ENCODE measurements at regions not wholly inside any gene's neighbourhood (a gene's known extent, or its start where the extent isn't known, plus 50 kb on each side); places are given as distances from the start of the nearest gene placed in this dataset.

DNA sequence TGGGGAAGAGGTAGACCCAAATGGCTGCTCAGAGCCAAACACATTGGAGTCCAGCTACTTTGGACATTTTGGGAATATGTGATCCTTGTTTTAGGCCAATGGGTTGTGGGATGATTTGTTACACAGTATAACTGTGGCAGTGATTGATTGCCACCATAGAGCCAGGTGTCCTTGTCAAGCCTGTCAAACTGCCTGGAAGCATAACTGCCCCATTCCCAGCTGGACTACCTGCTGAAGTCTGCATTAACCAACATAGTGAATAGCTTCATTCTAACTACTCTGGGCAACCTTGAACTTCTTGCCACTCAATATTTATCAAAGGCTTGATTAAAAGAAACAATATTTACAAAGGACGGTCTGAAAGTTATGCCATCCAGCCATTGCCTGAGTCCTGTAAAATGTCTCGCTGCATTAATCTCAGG, 164.7 kb downstream of the LINC00237 start (continued):
- TF ChIP-seq, protein P1, sequence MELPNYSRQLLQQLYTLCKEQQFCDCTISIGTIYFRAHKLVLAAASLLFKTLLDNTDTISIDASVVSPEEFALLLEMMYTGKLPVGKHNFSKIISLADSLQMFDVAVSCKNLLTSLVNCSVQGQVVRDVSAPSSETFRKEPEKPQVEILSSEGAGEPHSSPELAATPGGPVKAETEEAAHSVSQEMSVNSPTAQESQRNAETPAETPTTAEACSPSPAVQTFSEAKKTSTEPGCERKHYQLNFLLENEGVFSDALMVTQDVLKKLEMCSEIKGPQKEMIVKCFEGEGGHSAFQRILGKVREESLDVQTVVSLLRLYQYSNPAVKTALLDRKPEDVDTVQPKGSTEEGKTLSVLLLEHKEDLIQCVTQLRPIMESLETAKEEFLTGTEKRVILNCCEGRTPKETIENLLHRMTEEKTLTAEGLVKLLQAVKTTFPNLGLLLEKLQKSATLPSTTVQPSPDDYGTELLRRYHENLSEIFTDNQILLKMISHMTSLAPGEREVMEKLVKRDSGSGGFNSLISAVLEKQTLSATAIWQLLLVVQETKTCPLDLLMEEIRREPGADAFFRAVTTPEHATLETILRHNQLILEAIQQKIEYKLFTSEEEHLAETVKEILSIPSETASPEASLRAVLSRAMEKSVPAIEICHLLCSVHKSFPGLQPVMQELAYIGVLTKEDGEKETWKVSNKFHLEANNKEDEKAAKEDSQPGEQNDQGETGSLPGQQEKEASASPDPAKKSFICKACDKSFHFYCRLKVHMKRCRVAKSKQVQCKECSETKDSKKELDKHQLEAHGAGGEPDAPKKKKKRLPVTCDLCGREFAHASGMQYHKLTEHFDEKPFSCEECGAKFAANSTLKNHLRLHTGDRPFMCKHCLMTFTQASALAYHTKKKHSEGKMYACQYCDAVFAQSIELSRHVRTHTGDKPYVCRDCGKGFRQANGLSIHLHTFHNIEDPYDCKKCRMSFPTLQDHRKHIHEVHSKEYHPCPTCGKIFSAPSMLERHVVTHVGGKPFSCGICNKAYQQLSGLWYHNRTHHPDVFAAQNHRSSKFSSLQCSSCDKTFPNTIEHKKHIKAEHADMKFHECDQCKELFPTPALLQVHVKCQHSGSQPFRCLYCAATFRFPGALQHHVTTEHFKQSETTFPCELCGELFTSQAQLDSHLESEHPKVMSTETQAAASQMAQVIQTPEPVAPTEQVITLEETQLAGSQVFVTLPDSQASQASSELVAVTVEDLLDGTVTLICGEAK (IDR thresholded peaks at IDR 0.05): no peak
- TF ChIP-seq, protein P1 (CRISPR knock-in tag; IDR thresholded peaks at IDR 0.05): no peak
- TF ChIP-seq ZNF124 (CRISPR knock-in tag; IDR thresholded peaks at IDR 0.05) (peak; percentile 54; the same call in 1 of the 2 replicates), BCL6 (CRISPR knock-in tag; IDR thresholded peaks at IDR 0.05) (peak; percentile 93), GATAD2A (CRISPR knock-in tag; IDR thresholded peaks at IDR 0.05) (peak; percentile 84), ZNF496 (CRISPR knock-in tag; IDR thresholded peaks at IDR 0.05; ENCODE audit: insufficient replicate concordance) (no peak), HDAC1 (CRISPR knock-in tag; IDR thresholded peaks at IDR 0.05) (0 out of 2 replicates have a peak, but pooled peaks have one; percentile 45), NR2C2 (CRISPR knock-in tag; IDR thresholded peaks at IDR 0.05; ENCODE audit: borderline replicate concordance) (no peak), CREB1 (IDR thresholded peaks at IDR 0.05) (no peak), CREB1 (CRISPR knock-in tag; IDR thresholded peaks at IDR 0.05) (peak; percentile 41; the same call in 1 of the 2 replicates), TBX3 (IDR thresholded peaks at IDR 0.05; ENCODE audit: borderline replicate concordance) (peak; percentile 61; the same call in 1 of the 2 replicates)
- TF ChIP-seq, protein P2, sequence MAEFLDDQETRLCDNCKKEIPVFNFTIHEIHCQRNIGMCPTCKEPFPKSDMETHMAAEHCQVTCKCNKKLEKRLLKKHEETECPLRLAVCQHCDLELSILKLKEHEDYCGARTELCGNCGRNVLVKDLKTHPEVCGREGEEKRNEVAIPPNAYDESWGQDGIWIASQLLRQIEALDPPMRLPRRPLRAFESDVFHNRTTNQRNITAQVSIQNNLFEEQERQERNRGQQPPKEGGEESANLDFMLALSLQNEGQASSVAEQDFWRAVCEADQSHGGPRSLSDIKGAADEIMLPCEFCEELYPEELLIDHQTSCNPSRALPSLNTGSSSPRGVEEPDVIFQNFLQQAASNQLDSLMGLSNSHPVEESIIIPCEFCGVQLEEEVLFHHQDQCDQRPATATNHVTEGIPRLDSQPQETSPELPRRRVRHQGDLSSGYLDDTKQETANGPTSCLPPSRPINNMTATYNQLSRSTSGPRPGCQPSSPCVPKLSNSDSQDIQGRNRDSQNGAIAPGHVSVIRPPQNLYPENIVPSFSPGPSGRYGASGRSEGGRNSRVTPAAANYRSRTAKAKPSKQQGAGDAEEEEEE (CRISPR knock-in tag; IDR thresholded peaks at IDR 0.05; ENCODE audit: borderline replicate concordance): no peak
- TF ChIP-seq, protein P3, sequence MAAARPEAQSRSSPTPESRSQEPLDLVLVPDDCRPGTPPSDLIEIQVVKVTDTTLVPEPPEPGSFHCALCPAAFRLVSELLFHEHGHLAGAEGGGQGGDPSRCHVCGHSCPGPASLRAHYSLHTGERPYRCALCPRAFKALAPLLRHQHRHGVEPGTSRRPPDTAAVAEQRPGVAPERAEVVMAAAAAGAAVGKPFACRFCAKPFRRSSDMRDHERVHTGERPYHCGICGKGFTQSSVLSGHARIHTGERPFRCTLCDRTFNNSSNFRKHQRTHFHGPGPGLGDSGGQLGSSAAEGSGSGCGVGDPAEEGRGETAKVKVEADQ (CRISPR knock-in tag; IDR thresholded peaks at IDR 0.05; ENCODE audit: borderline replicate concordance): no peak
- TF ChIP-seq, protein P4, sequence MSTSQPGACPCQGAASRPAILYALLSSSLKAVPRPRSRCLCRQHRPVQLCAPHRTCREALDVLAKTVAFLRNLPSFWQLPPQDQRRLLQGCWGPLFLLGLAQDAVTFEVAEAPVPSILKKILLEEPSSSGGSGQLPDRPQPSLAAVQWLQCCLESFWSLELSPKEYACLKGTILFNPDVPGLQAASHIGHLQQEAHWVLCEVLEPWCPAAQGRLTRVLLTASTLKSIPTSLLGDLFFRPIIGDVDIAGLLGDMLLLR (CRISPR knock-in tag; IDR thresholded peaks at IDR 0.05): no peak
- TF ChIP-seq, protein P5, sequence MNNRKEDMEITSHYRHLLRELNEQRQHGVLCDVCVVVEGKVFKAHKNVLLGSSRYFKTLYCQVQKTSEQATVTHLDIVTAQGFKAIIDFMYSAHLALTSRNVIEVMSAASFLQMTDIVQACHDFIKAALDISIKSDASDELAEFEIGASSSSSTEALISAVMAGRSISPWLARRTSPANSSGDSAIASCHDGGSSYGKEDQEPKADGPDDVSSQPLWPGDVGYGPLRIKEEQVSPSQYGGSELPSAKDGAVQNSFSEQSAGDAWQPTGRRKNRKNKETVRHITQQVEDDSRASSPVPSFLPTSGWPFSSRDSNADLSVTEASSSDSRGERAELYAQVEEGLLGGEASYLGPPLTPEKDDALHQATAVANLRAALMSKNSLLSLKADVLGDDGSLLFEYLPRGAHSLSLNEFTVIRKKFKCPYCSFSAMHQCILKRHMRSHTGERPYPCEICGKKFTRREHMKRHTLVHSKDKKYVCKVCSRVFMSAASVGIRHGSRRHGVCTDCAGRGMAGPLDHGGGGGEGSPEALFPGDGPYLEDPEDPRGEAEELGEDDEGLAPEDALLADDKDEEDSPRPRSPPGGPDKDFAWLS (CRISPR knock-in tag; IDR thresholded peaks at IDR 0.05; ENCODE audit: borderline replicate concordance): no peak
- TF ChIP-seq, protein P6, sequence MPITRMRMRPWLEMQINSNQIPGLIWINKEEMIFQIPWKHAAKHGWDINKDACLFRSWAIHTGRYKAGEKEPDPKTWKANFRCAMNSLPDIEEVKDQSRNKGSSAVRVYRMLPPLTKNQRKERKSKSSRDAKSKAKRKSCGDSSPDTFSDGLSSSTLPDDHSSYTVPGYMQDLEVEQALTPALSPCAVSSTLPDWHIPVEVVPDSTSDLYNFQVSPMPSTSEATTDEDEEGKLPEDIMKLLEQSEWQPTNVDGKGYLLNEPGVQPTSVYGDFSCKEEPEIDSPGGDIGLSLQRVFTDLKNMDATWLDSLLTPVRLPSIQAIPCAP (CRISPR knock-in tag; IDR thresholded peaks at IDR 0.05; ENCODE audit: low read depth): no peak
